Left renal pelvis (tissue), 4 donors: ENCODE measurements at regions not wholly inside any gene's neighbourhood (a gene's known extent, or its start where the extent isn't known, plus 50 kb on each side); places are given as distances from the start of the nearest gene placed in this dataset.

Experiments used
- DNase-seq, 4 donors: peaks; one replicate each; pipeline ENCODE4 v3.0.0-alpha.2; 2013; ENCODE audit warnings: low read depth in 4 of 4, low spot score in 3 of 4

DNA sequence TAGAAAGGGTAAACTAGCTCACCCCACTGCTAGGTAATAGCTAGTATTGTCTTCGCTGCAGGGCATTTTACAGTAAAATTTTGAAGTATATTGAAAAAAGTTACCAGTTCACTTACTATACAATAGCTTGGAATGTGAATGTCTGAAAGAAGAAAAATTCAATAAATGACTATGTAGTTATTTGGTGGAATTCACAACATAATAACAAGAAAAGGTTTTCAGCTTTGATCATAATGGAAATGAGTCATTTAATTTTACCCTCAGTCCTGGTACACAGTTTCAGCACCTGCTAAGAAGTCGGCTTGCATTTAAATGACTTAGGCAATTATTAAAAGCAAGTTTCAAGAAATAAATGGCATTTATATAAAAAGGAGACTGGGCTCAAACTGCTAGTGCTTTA, 90.4 kb downstream of the NUP35 start:
- DNase-seq, result no peak

- no peak for DNase-seq
Measured at GRCh38 chr2:183215917-183216316, 91.7 kb downstream of the NUP35 start.

DNA sequence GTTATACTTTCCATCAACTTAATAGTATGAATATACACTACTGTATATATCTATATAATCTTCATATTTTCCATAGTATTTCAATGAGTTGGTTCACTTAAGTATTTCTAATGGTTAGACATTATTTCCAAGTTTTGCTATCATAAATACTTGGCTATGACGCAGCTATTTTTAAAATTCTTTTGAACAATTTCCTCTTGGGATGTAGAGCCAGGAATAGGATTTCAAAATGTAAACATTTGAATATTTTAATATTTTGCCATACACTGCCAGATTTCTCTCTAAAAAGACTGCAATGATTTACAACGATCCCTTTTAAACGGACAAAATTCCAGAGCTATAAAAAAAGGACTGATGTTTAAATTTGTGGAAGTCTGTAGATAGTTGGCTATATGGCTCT, 95.6 kb downstream of the NUP35 start:
- no peak for DNase-seq

GRCh38 chr2:183222751-183223150, 98.5 kb downstream of the NUP35 start:
- no peak for DNase-seq

DNA sequence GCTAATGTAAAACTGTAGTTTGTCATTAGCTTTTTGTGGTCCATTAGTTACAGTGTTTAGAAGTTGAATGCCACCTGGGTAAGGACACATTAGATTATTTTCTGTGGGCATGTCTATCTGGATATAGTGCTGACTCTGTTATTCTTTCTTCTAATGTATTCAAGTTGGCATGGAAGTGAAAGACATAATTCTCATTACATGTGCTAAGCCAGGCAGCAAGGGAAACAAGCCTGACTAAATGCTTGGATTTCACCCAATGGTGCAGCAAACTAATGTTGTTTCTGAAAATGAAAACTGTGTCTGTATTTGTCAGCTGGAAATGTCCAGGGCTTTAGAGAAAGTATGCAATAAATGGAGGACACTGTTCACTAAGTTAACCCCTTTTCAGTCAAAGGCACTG, 100.7 kb downstream of the NUP35 start:
- DNase-seq, result no peak

GRCh38 chr2:183227176-183227575, 102.9 kb downstream of the NUP35 start:
- DNase-seq, result no peak

DNA sequence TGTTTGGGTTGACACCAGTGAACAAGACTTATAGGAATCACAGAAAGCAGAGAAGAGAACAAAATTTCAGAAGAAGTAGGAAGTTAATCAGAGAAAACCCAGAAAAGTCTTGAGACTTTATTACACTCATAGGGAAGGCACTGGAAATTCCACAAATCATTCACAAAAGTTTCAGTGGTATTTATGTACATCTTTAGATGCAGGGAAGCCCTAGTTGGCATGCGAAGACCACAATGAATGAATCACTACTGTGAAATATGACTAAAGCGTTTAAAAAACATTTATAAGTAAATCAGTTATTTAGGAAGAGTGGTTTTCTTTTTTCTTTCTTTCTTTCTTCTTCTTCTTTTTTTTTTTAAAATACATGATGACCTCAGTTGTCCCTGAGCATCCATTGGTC, 105.1 kb downstream of the NUP35 start:
- no peak for DNase-seq

GRCh38 chr2:183232161-183232865, 108.1 kb downstream of the NUP35 start:
- no peak for DNase-seq

DNA sequence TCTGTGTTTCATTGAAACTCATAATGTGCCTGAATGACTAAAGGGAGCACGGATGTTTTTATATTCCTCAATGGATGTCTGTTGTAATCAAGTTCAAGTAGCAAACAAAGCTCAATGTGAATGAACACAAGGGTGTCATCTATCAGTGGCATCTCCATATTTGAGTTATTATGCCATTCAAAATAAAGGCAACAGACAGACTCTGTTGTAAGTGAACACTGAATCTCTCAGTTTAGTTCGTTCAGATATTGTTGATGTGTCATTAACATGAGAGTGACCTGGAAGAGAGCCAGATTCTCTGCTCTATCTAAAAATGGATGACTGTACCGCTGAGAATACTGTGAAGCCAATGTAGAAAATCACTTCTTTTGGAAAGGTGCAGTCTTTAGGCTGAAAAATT, 118.7 kb downstream of the NUP35 start:
- DNase-seq, result no peak

- DNase-seq, result no peak
Measured at GRCh38 chr2:183243758-183244157, 119.5 kb downstream of the NUP35 start.

DNA sequence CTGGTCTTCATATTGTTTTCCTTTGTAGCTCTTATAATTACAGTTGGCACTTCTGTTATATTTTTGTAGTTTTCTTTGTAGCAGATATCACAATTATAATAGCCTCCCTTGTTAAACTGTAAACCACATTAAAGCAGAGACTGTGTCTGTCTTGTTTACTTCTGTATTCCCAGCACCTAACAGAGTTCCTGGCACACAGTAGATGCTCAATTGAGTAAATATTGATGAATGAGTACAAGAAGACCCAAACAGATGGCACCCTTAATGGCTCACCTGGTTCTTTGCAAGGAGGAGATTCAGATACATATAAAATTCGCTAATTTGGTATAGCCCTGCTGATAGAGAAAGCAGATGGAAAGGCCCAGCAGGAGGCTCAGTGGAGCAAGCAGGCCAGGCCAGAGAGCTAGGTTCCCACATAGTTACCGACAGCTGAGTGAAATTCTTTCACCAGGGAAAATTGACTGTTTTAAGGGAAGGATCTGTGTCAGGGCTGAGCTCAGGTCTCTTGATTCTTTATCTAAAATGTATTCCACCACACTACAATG, 120.1 kb downstream of the NUP35 start:
- no peak for DNase-seq

GRCh38 chr2:183248866-183249567, 124.8 kb downstream of the NUP35 start:
- DNase-seq, result peak in 2 of 4 donors; percentile 15 to 24

- no peak for DNase-seq
Measured at GRCh38 chr2:183250061-183250460, 125.8 kb downstream of the NUP35 start.

DNA sequence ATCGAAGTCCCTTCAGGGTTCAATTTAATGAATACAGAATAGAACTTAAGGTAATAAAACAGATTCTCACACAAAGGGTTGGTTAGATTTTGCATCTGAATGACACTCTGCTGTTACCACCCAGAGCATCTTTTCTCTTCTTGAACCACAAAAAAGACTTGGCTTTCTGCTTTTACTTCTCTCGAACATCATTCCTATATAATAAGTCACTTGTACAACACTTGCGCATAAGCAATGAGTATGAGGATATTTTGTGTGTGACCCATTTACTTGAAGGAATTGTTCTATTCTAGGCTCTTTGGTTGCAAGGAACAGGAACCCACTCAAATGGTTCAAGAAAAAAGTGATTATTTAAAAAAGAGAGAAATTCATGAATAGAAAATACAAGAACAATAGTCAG, 126.2 kb downstream of the NUP35 start:
- no peak for DNase-seq

DNA sequence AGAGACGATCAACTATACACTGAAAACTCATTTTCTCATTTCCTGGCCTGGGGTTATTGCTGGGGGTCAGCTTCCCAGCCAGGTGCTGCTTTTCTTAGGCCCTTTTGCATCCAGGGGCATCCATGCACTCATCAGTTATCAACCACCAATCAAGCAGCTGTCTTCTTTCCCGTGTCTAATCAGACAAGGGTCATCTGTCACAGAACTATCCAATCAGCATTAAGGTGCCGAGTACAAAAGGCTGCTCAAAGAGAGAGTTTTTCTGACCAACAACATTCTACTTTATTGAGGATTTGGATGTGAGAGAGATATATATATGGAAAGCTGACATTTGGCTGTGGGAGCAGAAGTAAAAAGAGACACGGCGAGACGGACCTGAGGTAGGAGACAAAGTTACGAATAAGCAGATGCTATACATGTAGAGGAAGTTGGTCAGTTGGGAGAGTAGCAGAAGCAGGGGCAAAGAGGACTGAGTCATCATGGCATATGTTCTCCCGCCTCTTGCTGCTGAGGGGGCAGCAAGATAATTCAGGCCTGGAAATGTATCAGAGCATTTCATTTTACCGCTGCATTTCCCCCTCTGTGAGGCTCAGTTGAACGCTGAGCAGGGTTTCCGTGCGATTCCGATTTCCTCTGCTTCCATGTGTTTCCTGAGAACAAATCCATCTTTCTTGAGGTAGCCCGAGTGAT, 129.3 kb downstream of the NUP35 start:
- no peak for DNase-seq

DNA sequence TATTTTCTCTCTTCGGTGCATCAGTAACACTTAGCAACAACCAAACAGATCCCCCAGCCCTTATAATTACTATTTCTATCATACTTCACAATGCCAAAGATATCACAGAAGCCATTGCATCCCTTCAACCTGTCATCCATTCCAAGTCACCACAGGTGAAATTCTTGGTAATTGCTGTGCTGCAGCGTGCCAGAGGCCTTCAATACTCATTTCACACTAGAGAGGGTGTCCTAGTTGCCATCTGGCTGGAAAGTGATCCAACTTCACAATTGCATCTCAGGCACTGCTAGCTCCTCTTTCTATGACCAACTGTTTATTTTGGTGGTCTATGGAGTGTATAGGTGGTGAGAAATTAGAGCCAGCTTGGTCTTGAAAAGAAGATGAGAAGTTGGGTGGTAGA, 131.2 kb downstream of the NUP35 start:
- no peak for DNase-seq

GRCh38 chr2:183259921-183260320, 135.7 kb downstream of the NUP35 start:
- no peak for DNase-seq

- no peak for DNase-seq
Measured at GRCh38 chr2:183260527-183260926, 136.3 kb downstream of the NUP35 start.

GRCh38 chr2:183264890-183265535, 140.8 kb downstream of the NUP35 start:
- DNase-seq, result no peak

DNA sequence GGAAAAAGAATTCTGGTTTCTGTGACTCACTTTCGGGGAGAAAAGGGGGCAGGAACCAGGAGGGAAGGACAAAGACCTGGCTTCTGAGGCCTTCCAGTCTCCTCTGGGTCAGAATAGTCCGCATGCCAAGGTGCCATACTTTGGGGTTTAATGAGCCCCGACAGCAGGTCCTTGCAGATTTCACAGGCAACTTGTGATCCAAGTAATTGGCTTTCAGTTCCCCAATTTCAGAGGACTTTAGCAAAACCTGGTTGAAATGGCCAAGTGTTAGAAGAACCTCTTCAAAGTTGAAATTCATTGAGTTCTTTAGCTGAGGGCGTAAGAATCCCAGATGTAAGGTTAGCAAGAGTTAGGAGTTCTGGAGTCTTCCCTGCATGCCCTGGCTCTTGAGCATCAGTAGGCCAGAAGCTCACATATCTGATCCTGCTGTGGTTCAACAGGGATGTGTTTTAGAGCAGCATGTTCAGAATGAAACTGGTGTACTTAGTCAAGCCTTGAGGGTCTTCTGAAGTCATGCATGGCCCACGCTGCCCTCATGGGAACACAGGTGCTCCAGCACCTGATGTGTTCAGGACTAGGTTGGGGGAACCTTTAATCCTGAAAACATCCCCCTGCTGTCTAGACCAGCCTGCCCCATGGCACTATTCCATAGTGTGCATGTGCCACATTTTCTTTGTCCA, 143.0 kb downstream of the NUP35 start:
- no peak for DNase-seq

GRCh38 chr2:183269956-183270355, 145.7 kb downstream of the NUP35 start:
- no peak for DNase-seq
